H9 (cell line): ENCODE measurements at regions not wholly inside any gene's neighbourhood (a gene's known extent, or its start where the extent isn't known, plus 50 kb on each side); places are given as distances from the start of the nearest gene placed in this dataset.

Source experiments
- DNase-seq: peaks from one replicate; pipeline ENCODE4 v3.0.0-alpha.2; 2017
- H2AFZ ChIP-seq: one replicate; pipeline ENCODE4 v1.6.1; 2013; ENCODE audit warnings: mild to moderate bottlenecking, low read length, control low read depth, moderate library complexity
- H2AK5ac ChIP-seq: 2 replicates; pipeline ENCODE4 v1.6.1; 2013; ENCODE audit warnings: low read length, control low read depth, mixed read lengths; ENCODE audit not compliant: insufficient read length
- H2BK120ac ChIP-seq: one replicate; pipeline ENCODE4 v1.6.1; 2013; ENCODE audit warnings: low read depth, mild to moderate bottlenecking, low read length, control low read depth, inconsistent platforms; ENCODE audit not compliant: poor library complexity, severe bottlenecking
- H2BK12ac ChIP-seq: 2 replicates; pipeline ENCODE4 v1.6.1; 2013; ENCODE audit warnings: low read length, control low read depth, mixed read lengths, low read depth; ENCODE audit not compliant: insufficient read length
- H2BK15ac ChIP-seq: 2 replicates; pipeline ENCODE4 v1.6.1; 2013; ENCODE audit warnings: low read depth, low read length, control low read depth
- H2BK20ac ChIP-seq: one replicate; pipeline ENCODE4 v1.6.1; 2013; ENCODE audit warnings: low read depth, mild to moderate bottlenecking, low read length, control low read depth, inconsistent platforms; ENCODE audit not compliant: poor library complexity, severe bottlenecking
- H2BK5ac ChIP-seq: 2 replicates; pipeline ENCODE4 v1.6.1; 2013; ENCODE audit warnings: low read length, control low read depth, mixed read lengths; ENCODE audit not compliant: insufficient read length
- H3K14ac ChIP-seq: 2 replicates; pipeline ENCODE4 v1.6.1; 2013; ENCODE audit warnings: low read length, control low read depth; ENCODE audit not compliant: insufficient read depth
- H3K18ac ChIP-seq: 2 replicates; pipeline ENCODE4 v1.6.1; 2013; ENCODE audit warnings: low read depth, mild to moderate bottlenecking, mixed read lengths, low read length, control low read depth; ENCODE audit not compliant: insufficient read length
- H3K23ac ChIP-seq: 2 replicates; pipeline ENCODE4 v1.6.1; 2013; ENCODE audit warnings: low read length, control low read depth, mixed read lengths, low read depth; ENCODE audit not compliant: insufficient read length
- H3K23me2 ChIP-seq: 2 replicates; pipeline ENCODE4 v1.6.1; 2013; ENCODE audit warnings: low read depth, mild to moderate bottlenecking, mixed read lengths, low read length, control low read depth; ENCODE audit not compliant: insufficient read length, poor library complexity, severe bottlenecking
- H3K27ac ChIP-seq: 2 replicates; pipeline ENCODE4 v1.5.1; 2013; ENCODE audit warnings: low read length, control low read depth, mixed read lengths, low read depth; ENCODE audit not compliant: insufficient read length
- H3K27me3 ChIP-seq: 2 replicates; pipeline ENCODE4 v1.6.1; 2013; ENCODE audit warnings: low read length, control low read depth, inconsistent platforms; ENCODE audit not compliant: insufficient read depth
- H3K4ac ChIP-seq: 2 replicates; pipeline ENCODE4 v1.6.1; 2013; ENCODE audit warnings: low read depth, mild to moderate bottlenecking, control low read depth, inconsistent platforms, low read length, moderate library complexity
- H3K4me1 ChIP-seq: 2 replicates; pipeline ENCODE4 v1.6.1; 2013; ENCODE audit warnings: low read length, control low read depth, inconsistent platforms; ENCODE audit not compliant: insufficient read depth
- H3K4me2 ChIP-seq: 2 replicates; pipeline ENCODE4 v1.6.1; 2013; ENCODE audit warnings: low read length, control low read depth, mixed read lengths; ENCODE audit not compliant: insufficient read length, insufficient read depth
- H3K56ac ChIP-seq: 2 replicates; pipeline ENCODE4 v1.6.1; 2013; ENCODE audit warnings: low read depth, mild to moderate bottlenecking, mixed read lengths, low read length, control low read depth; ENCODE audit not compliant: insufficient read length
- H3K79me1 ChIP-seq: 2 replicates; pipeline ENCODE4 v1.6.1; 2013; ENCODE audit warnings: low read depth, mild to moderate bottlenecking, moderate library complexity, low read length, control low read depth, inconsistent platforms; ENCODE audit not compliant: insufficient read depth, poor library complexity, severe bottlenecking
- H3K79me2 ChIP-seq: 2 replicates; pipeline ENCODE4 v1.6.1; 2013; ENCODE audit warnings: low read length, control low read depth, inconsistent platforms; ENCODE audit not compliant: insufficient read depth
- H3K9ac ChIP-seq: 2 replicates; pipeline ENCODE4 v1.6.1; 2013; ENCODE audit warnings: low read length, control low read depth, mixed read lengths; ENCODE audit not compliant: insufficient read length; ENCODE audit errors: extremely low read depth
- H3K9me3 ChIP-seq: one replicate; pipeline ENCODE4 v1.6.1; 2013; ENCODE audit warnings: low read depth, low read length, inconsistent platforms; ENCODE audit not compliant: control insufficient read depth
- H3T11ph ChIP-seq: one replicate; pipeline ENCODE4 v1.6.1; 2013; ENCODE audit warnings: mild to moderate bottlenecking, low read length, control low read depth, inconsistent platforms
- H4K20me1 ChIP-seq: one replicate; pipeline ENCODE4 v1.6.1; 2013; ENCODE audit not compliant: control insufficient read depth, insufficient read length, insufficient read depth
- H4K5ac ChIP-seq: 2 replicates; pipeline ENCODE4 v1.6.1; 2013; ENCODE audit warnings: low read depth, mild to moderate bottlenecking, mixed read lengths, low read length, control low read depth; ENCODE audit not compliant: insufficient read length
- H4K8ac ChIP-seq: replicated peaks from 2 replicates; pipeline ENCODE4 v1.6.1; 2013; ENCODE audit warnings: low read length, control low read depth, mixed read lengths, low read depth; ENCODE audit not compliant: insufficient read length
- H4K91ac ChIP-seq: 2 replicates; pipeline ENCODE4 v1.6.1; 2013; ENCODE audit warnings: low read depth, mild to moderate bottlenecking, moderate library complexity, mixed read lengths, low read length, control low read depth; ENCODE audit not compliant: insufficient read length
- H3K27ac Mint-ChIP-seq, 3 experiments: 2 replicates in 2 of 3; 3 replicates in 1 of 3; pipeline ENCODE4 v1.8.0; 2020 to 2021; ENCODE audit warnings: mixed read lengths in 3 of 3, mild to moderate bottlenecking in 1 of 3, moderate library complexity in 1 of 3
- H3K27me3 Mint-ChIP-seq: 2 replicates; pipeline ENCODE4 v1.8.0; 2021; ENCODE audit warnings: low read depth, mild to moderate bottlenecking, moderate library complexity, mixed read lengths
- H3K36me3 Mint-ChIP-seq, 3 experiments: 2 replicates in 2 of 3; 3 replicates in 1 of 3; pipeline ENCODE4 v1.8.0; 2020 to 2021; ENCODE audit warnings: low read depth in 3 of 3, mixed read lengths in 3 of 3; ENCODE audit not compliant: insufficient read depth in 1 of 3
- H3K4me1 Mint-ChIP-seq, 2 experiments: 2 replicates each; pipeline ENCODE4 v1.8.0; 2020; ENCODE audit warnings: mixed read lengths in 2 of 2
- H3K4me3 Mint-ChIP-seq, 2 experiments: 2 replicates in 1 of 2; 3 replicates in 1 of 2; pipeline ENCODE4 v1.8.0; 2020 to 2021; ENCODE audit warnings: mild to moderate bottlenecking in 2 of 2, mixed read lengths in 2 of 2, moderate library complexity in 1 of 2
- H3K9me3 Mint-ChIP-seq, 2 experiments: 2 replicates in 1 of 2; 3 replicates in 1 of 2; pipeline ENCODE4 v1.8.0; 2020; ENCODE audit warnings: mild to moderate bottlenecking in 2 of 2, mixed read lengths in 2 of 2, moderate library complexity in 1 of 2
- WGBS: extraction: QIAGEN DNeasy Blood & Tissue Kit; methylation state at CpG from one replicate; pipeline ENCODE4 v1.1.7; 2013; ENCODE audit warnings: missing lambda C conversion rate, low lambda C conversion rate, mixed read lengths; ENCODE audit not compliant: insufficient read length; ENCODE audit errors: extremely low coverage; 5-methylcytosine and 5-hydroxymethylcytosine counted together
- TF ChIP-seq, protein P1 (sequence below): fragments of 200-600 bp; sonication (generic); conservative IDR thresholded peaks from 3 replicates; pipeline ENCODE4 v1.8.0; 2021; ENCODE audit warnings: antibody characterized with exemption, mild to moderate bottlenecking

DNA sequence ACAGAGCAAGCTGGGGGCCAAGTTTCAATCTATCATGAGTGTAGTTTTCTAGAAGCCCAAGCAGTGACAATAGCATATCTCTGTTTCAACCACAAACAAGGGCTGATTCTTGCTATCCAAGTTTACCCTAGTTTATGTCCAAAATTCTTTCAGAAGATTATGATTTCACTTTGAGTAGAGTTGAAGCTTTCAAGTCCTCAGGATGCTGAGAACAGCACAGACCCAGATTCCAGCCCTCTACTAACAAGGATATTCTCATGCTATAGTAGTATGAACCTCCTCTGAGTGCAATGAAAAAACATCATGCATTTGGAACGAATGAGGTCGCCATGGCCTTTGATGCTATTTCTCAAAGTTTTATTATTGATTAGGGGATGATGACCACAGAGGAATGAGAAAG, 344.1 kb upstream of the NPVF start:
- Histone ChIP-seq H3K27ac (no peak overlapping the region), H2BK120ac (no peak overlapping the region), H3K56ac (no peak overlapping the region), H3K27me3 (no peaks in the 10 kb centered on the region), H4K5ac (no peak overlapping the region), H3K4ac (no peak overlapping the region), H2AK5ac (no peak overlapping the region), H3K79me1 (no peaks in the 10 kb centered on the region), H2BK5ac (no peak overlapping the region), H3K9ac (no peak overlapping the region), H4K91ac (no peak overlapping the region), H3K14ac (no peak overlapping the region), H2BK20ac (no peak overlapping the region), H3K23me2 (no peaks in the 10 kb centered on the region), H3K4me1 (no peaks in the 10 kb centered on the region), H4K8ac (no peak overlapping the region), H3K18ac (no peak overlapping the region), H3K4me2 (no peak overlapping the region), H2AFZ (no peak overlapping the region), H3K9me3 (no peaks in the 10 kb centered on the region), H3K23ac (no peak overlapping the region), H3T11ph (no peak overlapping the region), H4K20me1 (no peaks in the 10 kb centered on the region), H3K79me2 (no peaks in the 10 kb centered on the region), H2BK12ac (no peak overlapping the region), H2BK15ac (no peak overlapping the region)
- TF ChIP-seq, protein P1, sequence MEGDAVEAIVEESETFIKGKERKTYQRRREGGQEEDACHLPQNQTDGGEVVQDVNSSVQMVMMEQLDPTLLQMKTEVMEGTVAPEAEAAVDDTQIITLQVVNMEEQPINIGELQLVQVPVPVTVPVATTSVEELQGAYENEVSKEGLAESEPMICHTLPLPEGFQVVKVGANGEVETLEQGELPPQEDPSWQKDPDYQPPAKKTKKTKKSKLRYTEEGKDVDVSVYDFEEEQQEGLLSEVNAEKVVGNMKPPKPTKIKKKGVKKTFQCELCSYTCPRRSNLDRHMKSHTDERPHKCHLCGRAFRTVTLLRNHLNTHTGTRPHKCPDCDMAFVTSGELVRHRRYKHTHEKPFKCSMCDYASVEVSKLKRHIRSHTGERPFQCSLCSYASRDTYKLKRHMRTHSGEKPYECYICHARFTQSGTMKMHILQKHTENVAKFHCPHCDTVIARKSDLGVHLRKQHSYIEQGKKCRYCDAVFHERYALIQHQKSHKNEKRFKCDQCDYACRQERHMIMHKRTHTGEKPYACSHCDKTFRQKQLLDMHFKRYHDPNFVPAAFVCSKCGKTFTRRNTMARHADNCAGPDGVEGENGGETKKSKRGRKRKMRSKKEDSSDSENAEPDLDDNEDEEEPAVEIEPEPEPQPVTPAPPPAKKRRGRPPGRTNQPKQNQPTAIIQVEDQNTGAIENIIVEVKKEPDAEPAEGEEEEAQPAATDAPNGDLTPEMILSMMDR: no peak
- Mint-ChIP-seq H3K27me3 (peaks cover 38% of the 10 kb centered on the region), H3K27ac (no peak overlapping the region), H3K4me3 (no peak overlapping the region), H3K9me3 (no peaks in the 10 kb centered on the region; a peak in 1 of 5 replicates), H3K4me1 (peaks cover 7 to 9% of the 10 kb centered on the region in 2 experiments), H3K36me3 (no peaks in the 10 kb centered on the region)
- no CpG with 5 or more reads among the region's 2 CpGs for WGBS
- DNase-seq: no peak
